Activated CD4-positive, alpha-beta T cell treated with anti-CD3 and anti-CD28 coated beads, Interleukin-2, amount 50 U/mL, for 1 hour (primary cell): ENCODE measurements at regions not wholly inside any gene's neighbourhood (a gene's known extent, or its start where the extent isn't known, plus 50 kb on each side); places are given as distances from the start of the nearest gene placed in this dataset.
"Not testable (repeated sequence)": the region's sequence is repeated elsewhere in the genome, so short reads cannot be mapped to it uniquely, and the experiment has no call there.

Experiments used
- DNase-seq: peaks from one replicate; pipeline ENCODE4 v3.0.0-alpha.2; 2020

DNA sequence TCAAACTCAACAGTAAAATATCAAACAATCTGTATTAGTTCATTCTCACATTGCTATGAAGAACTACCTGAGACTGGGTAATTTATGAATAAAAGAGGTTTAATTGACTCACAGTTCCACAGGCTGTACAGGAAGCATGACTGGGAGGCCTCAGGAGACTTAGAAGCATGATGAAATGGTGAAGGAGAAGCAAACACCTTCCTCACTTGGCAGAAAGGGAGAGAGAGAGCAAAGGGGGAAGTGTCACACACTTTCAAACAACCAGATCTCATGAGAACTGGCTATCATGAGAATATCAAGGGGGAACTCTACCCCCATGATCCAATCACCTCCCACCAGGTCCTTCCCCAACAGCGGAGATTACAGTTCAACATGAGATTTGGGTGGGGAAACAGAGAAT is 198.5 kb upstream of the CRIM1 start:
- not testable (repeated sequence) for DNase-seq

DNA sequence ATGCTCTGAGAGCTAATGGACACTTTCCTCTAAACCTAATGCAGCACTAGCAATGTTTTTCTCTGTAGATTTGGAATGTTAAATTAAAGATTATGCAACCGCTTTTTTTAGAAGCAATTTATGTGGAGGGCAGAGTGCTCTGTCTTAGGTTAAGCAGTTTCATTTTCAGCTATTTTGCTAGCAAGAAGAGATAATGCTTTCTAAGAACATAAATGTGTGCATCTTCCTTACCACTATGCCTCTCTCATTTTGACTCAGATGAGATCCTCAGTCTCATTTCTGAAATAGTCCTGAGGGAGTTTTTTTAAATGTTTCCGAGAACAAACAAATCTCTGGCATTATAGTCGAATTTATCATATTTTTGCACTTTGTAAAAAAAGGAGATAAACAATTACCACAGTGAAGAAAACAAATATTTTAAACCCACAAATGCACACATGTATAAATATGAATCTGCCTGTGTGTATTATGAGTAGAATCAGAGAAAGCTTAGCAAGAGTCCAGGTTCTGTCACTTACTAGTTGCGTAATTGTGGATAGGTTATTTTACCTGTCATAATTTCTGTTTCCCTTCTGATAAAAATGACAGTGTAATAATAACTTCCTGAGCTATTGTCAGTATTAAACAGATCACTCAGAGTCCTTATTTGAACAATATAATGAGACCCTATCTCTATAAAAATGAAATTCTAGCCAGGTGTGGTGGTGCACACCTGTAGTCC is 207.7 kb upstream of the CRIM1 start:
- DNase-seq = no peak

DNA sequence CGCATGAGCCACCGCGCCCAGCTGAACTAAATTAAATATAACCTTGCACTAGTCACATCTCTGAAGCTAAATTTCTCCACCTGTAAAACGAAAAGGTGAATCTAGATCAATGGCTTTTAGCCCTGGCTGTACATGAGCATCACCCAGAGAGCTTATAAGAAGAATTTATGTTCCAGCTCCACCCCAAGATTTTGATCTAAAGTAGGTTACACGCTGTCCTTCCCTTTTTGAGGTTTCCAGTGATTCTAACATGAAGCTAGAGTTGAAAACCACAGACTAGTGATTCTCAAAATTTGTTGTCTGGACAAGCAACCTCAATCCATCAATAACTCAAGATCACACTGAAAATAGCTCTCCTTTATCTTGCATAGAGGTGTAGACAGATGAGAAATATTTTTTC is 208.8 kb upstream of the CRIM1 start:
- no peak for DNase-seq

DNA sequence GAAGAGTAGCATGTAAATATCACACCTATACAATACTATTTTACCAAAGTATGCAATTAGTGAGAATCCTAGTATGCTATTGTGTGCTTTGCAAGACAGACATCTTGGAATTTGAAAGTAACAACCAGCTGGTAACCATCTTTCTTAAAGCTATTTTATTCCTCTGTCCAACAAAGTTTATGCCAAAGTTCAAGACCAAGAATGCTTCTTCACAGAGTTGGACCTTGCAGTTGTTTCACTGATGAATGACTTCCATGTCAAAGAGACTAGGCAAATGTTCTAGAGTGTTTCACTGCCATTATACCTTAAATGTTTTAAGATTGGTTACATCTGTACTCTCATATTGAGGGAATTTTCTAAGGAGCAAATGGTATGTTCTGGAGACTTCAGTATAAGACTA is 215.2 kb upstream of the CRIM1 start:
- no peak for DNase-seq

DNA sequence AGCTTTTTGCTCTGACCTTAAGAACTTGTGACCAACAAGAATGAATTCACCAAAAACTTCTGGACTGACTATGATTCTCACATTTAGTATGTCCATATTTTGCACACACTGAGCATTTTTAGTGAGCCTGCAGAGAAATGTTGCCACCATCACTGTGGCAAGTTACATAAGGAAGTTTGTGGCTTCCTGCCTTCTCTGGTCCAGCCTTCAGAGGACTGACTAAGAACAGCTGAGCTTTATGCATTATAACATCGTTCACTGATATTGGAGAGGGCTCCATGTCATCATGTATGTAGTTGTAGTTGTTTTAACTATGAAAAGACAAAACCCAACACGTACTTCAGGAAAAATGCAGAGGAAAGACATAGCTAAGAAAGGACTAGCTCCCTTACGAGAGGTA is 218.0 kb upstream of the CRIM1 start:
- DNase-seq = no peak

DNA sequence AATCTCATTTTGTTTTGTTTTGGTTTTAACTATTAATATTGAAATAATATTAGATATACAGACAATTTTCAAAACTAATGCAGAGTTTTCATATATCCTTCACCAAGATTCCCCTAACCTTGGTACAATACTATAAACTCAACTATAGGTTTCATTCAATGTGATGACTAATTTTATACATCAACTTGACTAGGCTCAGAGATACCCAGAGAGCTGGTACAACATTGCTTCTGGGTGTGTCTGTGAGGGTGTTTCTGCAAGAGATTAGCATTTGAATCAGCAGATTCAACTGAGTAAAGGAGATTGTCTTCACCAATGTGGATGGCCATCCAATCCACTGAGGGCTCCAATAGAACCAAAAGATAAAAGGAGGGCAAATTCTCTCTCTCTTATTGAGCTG is 221.3 kb upstream of the CRIM1 start:
- DNase-seq = no peak

DNA sequence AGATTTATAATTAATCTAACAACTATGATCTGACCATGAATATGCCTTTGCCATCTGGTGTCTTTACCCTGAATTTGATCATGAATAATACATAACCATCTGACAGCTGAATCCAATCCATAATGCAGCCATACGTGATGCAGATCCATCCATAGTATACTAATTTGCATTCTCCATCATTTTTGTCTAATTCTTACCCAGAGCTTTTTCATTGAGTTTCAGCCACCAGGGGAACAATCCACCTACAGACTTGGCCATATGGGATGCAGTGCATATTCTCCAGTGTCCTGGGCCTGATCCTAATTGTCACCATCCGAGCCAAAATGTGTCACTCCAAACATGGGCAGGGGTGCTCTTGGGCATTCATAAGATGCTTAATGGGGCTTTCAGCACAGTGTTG is 227.2 kb upstream of the CRIM1 start:
- no peak for DNase-seq

DNA sequence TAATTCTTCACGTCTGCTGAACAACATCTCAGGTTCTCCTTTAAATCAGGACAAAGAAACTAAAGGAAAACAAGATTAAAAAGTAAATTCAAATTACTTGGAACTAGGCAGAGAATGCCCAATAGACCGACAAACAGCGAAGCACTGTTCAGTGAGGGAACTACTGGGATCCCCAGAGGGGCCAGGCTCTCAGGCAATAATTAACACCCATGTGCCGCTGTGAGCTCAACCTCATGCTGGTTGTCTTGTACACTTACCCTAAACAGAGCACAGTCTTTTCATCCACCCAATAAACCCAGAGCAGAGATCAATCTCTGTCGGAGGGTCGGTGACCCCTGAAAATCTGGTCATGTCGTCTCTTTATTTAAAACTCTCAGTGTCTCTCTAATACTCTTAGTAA is 229.9 kb upstream of the CRIM1 start:
- DNase-seq = no peak

DNA sequence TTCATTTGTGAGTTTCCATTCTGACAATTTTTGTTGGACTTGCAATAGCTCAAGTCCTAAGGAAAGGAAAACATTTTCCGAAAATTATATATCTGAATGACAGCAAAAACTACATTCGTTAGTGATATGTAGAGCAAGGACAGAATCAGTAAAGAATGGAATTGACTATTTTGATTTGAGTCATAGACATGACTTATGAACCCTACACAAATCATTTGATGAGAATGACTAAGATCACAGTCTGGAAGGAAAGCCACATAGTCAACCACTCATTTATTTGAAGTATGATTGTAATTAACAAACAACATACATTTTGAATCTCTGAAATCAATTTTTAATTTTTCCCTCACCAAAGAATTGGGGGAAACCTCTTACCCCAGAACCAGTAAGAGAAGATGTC is 231.6 kb upstream of the CRIM1 start:
- no peak for DNase-seq

DNA sequence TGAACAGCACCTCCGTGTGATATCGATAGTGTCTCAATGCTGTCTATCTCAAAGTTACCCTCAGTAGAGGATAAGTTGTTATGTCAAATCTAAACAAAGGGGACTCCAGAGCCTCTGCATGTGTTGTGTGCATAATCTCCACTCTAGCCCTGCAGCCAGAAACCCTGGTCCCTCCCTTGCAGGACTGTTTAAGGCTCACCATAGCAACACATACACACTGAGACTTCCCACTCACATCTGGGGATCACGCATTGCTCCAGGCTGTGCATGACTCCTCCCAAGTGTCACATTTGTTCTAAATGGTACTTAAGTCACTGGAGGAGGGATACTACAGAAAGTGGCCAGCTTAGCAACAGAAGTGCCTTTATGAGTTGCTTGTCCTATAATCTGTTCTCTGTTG is 258.6 kb upstream of the CRIM1 start:
- no peak for DNase-seq

DNA sequence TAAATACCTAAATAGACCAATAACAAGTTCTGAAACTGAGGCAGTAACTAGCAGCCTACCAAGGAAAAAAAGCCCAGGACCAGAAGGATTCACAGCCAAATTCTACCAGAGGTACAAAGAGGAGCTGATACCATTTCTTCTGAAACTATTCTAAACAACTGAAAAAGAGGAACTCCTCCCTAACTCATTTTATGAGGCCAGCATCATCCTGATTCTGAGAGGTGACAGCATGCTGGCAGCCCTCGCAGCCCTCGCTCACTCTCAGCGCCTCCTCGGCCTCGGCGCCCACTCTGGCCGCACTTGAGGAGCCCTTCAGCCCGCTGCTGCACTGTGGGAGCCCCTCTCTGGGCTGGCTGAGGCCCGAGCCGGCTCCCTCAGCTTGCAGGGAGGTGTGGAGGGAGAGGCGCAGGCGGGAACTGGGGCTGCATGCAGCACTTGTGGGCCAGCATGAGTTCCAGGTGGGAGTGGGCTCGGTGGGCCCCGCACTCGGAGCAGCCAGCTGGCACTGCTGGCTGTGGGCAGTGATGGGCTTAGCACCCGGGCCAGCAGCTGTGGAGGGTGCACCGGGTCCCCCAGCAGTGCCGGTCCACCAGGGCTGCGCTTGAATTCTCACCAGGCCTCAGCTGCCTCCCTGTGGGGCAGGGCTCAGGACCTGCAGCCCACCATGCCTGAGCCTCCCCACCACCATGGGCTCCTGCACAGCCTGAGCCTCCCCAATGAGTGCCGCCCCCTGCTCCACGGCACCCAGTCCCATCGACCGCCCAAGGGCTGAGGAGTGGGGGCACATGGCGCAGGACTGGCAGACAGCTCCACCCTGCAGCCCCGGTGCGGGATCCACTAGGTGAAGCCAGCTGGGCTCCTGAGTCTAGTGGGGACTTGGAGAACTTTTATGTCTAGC is 263.5 kb upstream of the CRIM1 start:
- DNase-seq = not testable (repeated sequence)

DNA sequence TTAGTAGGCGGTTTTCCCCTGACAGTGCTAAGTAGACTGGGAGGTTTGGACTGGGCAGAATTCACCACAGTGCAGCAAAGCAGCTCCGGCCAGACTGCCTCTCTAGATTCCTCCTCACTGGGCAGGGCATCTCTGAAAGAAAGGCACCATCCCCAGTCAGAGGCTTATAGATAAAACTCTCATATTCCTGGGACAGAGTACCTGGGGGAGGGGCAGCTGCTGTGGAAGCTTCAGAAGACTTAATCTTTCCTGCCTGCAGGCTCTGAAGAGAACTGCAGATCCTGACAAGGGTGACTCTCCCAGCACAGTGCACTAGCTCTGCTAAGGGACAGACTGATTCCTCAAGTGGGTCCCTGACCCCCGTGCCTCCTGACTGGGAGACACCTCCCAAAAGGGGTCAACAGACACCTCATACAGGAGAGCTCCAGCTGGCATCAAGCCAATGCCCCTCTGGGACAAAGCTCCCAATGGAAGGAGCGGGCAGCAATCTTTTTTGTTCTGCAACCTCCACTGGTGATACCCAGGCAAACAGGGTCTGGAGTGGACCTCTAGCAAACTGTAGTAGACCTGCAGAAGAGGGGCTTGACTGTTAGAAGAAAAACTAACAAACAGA is 266.8 kb upstream of the CRIM1 start:
- DNase-seq = no peak

DNA sequence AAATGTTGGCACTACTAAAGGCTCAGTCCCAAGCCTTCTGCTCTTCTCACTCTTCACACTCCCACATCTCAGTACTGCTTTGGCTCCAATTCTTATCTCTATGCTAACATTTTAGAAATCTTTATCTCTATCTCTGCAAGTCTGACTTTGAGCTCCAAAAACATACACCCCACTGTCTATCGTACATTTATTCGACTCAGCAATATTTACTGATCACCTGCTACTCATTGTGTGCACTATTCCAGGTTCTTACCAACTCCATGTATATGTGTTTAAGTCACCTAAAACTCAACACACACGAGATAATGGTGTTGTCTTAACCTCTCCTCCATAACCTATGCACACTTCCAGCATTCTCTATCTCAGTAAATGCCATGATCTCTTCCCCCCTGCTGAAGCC is 268.2 kb upstream of the CRIM1 start:
- no peak for DNase-seq

DNA sequence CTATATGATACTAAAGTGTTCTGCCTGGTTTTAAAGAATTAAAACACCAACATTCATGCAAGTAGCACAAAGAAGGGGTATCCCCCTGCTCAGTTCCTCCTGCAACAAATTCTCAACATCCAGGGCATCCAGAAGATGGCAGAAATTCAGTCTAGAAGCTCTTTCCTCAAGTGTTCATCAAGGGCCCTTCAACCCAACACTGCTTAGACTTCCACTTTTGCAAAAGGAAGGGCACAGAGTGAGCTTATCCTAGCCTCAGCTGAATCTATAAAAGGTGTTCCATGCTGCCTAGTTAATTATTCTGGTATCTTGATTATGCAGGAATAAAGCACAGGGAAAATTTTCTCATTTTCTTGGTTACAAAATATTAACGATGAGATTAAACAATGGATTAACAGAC is 275.8 kb upstream of the CRIM1 start:
- no peak for DNase-seq

DNA sequence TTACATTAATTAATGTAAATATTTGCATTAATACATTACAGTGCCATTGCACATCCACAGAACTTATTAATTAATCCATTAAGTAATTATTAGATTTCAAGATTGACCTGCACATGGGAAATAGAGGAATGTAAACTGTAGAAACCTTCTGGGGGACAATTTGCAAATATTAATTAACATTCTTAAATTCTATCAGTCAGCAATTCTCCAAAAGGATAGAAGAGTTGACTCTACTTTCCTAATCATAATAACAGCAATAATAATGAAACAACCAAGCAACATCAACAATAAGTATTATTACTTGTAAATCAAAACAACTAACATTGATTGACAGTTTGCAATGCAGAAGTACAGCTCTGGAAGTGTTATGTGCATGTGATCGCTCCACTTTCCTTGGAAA is 281.6 kb upstream of the CRIM1 start:
- DNase-seq = no peak

DNA sequence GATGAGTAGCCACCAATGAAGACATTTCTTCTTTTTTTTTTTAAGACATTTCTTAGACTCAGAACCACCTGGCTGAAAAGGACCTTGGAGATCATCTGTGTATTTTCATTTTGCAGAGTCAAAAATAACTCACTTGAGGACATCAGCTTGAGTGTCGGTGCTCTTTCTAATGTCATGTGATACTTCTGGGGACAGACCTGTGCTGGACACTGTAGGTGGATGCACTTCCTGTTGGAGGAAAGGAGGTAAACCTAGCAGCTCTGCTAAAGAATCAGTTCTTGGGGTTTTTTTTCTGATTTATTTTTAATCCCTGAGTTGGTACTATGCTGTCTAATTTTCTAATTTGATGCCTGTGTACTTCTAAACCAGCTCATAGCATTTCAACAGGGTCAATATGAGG is 283.9 kb upstream of the CRIM1 start:
- DNase-seq = no peak

DNA sequence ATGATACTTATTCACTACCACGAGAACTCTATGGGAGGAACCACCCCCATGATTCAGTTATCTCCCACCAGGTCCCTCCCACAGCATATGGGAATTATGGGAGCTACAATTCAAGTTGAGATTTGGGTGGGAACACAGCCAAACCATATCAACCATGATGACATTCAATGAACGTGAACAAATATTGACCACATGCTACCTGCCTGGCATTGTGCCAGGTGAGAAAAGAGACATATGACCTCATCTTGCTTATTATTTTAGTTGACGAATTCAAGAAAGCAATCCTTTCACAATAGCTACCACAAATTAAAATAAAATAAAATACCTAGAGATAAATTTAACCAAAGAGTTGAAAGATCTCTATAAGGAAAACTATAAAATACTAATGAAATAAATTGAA is 286.5 kb upstream of the CRIM1 start:
- DNase-seq = no peak

DNA sequence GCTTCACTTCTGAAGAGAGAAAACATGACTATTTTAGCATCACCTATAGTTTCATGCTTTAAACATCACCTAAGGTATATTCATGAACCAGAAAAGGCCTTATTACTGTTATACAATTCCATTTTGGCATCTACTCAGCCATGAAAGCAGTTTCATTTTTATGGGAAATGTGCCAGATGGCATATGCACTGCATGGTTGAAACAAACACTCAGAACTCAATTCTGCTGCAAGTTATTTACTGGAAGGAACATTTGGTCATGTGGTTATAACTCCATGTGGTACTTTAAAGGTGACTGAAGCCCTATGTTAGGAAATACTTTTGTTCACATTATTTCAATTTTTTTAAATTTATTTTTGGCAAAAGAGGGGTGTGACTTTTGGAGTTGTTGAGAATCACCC is 287.5 kb upstream of the CRIM1 start:
- no peak for DNase-seq

DNA sequence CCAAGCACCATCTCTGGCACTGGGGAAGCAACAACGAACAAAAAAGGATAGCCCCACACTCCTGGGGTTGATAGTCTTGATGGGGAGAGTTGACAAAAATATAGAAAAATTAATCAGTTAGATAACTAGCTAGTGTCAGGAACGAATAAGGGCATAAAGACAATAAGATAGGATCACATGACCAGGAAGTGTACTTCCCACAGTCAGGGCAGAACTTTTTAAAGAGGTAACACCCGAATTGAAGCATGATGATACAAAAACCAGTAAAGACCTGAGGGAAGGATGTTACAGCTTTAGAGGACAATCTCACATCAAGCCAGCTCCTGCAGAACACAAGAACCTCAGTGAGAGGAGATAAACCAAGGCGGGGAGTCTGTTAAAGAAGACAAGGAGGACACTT is 295.4 kb upstream of the CRIM1 start:
- DNase-seq = no peak

DNA sequence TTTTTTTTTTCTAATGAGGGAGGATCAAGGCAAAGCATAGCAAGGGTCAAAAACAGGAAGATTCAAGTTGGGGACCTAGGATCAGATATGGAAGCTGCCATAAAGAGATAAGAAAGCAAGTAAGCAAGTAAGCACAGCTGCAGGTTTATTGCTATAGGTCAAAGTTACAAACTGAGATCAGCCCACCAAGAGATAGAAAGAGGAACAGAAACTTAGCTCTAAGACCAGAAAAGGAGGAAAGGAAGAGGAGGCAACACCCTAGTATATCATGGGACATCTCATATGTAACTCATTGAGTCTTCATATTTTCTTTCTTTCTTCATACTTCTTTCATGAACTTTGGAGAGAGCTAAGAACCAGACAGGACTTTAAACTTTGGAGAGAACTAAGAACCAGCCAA is 295.9 kb upstream of the CRIM1 start:
- no peak for DNase-seq

DNA sequence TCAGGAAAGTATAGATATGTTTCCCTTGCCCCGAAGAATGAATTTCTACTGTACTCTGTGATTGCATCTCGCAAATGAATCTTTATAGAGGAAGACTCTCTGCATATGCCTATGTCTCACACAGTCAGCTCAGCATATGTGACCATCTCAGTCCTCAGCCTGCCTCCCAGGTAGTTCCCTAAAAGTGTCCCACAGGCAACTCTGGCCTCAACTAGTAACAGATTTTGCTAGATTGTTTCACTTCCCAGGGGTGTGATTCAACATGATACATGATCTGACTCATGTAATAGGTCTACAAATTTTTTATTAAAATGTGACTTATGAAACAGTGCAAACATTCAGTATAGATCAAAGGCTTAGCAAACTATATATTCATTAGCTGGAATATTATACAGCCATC is 296.6 kb upstream of the CRIM1 start:
- no peak for DNase-seq

DNA sequence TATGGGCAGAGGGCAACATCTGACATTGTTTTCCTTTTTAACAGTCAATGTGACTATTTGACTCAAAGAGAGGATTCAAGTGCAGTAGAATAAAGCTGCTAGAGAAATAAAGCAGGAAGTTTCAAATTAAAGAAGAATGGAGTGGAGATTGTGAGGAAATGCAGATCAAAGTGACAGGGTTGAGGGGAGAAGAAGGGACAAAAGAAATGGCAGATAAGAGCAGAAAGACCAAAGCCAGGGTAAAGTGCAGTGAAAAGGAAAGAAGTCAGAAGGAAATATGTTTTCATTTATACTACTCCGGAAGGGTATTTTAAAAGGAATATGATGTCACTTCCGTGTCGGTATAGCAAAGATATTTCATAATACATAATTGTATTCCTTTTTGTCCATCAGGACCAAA is 297.5 kb upstream of the CRIM1 start:
- DNase-seq = no peak

DNA sequence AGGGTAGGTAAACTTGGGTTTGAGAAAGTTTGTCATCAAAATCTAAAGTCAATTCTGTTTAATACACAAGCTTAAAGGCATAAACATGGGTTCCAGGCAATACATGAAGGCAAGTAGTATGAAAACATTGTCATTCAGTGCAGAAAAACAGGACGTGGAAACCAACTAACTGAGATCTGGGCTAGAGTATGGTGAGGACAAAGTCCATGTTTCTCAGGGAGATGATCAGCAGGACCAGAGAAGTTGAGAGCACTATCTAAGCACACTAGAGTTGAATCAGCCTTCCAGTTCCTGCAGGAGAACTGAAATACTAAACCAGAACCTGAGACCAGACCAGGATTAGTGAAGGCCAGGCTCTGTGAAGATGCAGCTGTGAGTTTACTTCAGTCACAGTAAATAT is 302.8 kb upstream of the CRIM1 start:
- DNase-seq = no peak

DNA sequence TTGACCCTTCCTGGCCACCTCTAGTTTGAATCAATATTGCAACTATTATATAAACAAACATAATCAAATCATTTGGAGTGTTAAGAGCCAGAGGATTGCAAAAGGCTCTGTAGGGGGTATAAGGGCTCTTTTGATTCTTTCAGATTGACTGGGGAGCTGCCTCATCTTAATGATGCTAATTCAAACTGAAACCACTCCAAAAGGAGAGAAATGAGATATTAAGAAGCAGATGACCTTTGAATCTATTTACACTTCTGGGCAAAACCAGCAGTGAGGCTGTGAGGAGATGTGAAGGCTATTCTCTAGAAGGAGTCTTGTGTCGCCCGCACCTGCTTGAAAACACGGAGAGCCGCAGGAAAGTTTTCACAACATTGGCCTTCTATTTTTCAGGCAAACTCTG is 311.2 kb upstream of the CRIM1 start:
- DNase-seq = no peak
